AG09319 (cell line): ENCODE measurements at regions not wholly inside any gene's neighbourhood (a gene's known extent, or its start where the extent isn't known, plus 50 kb on each side); places are given as distances from the start of the nearest gene placed in this dataset.

ENCODE experiments used
- DNase-seq: peaks from one replicate; pipeline ENCODE4 v3.0.0-alpha.2; 2010; ENCODE audit warnings: low read depth; ENCODE audit errors: extremely low read depth
- TF ChIP-seq, protein P1 (sequence below): IDR thresholded peaks from 2 replicates; pipeline ENCODE4 v1.5.1; 2011; ENCODE audit warnings: low read depth, mild to moderate bottlenecking, inconsistent platforms, low read length, moderate library complexity

DNA sequence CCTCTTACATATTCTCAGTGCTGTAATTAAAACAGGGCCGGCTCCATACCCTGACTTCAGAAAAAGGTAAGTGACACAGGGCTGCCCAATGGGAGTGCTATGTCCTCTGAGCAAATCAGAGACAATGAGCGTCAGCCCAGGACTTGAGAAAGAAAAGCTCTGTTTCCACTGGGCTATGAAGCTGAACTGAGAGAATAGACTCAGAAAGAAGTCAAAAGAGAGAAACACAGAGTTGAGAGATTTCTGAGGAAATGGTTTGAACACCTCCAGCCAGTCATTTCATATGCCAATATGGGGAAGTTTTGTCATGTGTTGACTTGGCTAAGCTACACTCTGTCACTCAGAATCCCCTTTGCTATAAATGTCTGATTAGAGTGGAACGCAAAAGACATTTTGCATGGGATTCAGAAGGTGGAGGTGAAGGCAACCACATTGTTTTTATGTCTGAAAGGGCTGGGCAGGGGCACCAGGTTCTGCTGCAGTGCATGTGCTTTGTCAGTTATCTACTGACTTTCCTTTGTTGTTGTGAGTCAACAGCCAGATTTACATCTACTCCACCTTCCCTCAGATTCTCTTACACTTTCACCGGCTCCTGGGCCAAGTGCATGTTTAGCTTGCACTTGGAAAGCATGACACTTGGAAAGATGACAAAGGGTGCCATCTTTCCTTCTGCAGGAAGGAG lies 313.3 kb downstream of the DUSP6 start:
- DNase-seq, result no peak
- TF ChIP-seq, protein P1, sequence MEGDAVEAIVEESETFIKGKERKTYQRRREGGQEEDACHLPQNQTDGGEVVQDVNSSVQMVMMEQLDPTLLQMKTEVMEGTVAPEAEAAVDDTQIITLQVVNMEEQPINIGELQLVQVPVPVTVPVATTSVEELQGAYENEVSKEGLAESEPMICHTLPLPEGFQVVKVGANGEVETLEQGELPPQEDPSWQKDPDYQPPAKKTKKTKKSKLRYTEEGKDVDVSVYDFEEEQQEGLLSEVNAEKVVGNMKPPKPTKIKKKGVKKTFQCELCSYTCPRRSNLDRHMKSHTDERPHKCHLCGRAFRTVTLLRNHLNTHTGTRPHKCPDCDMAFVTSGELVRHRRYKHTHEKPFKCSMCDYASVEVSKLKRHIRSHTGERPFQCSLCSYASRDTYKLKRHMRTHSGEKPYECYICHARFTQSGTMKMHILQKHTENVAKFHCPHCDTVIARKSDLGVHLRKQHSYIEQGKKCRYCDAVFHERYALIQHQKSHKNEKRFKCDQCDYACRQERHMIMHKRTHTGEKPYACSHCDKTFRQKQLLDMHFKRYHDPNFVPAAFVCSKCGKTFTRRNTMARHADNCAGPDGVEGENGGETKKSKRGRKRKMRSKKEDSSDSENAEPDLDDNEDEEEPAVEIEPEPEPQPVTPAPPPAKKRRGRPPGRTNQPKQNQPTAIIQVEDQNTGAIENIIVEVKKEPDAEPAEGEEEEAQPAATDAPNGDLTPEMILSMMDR, result no peak

DNA sequence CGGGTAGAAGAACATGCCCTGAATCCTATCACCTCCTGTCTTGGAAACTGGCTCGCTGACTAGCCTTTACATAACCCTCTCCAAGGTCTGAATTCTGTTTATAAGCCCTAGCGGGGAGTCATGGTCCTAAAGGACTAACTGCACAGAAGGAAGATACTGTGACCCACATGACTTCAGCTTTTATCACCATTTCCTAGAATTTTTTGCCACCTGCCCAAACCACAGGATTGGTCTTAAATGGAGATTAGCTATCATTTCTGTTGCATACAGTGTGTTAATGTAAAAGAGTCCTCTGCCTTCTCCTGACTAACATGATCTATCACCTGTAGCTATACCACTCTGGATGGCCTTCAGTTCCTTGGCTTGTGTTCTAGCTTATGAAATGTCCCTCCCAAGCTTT lies 319.2 kb downstream of the DUSP6 start:
- TF ChIP-seq, protein P1, result no peak
- no peak for DNase-seq

DNA sequence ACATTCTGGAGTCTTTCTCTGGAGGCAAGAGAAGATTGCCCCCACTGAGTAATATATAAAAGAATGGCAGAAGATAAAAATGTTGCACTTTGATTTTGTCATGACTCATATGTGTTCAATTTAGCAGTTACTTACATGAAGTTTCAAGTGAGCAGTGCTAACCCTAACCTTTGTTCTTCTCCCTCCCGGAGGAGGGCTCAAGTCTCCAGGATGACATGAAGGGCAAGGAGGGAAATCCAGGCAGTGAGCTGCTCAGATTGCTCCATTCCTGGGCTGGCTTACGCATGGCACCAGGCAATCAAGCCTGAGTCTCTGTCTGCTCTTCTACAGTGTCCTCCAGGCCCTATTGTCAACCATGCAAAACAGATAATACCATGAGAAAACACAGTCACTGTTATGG lies 322.3 kb downstream of the DUSP6 start:
- no peak for DNase-seq

DNA sequence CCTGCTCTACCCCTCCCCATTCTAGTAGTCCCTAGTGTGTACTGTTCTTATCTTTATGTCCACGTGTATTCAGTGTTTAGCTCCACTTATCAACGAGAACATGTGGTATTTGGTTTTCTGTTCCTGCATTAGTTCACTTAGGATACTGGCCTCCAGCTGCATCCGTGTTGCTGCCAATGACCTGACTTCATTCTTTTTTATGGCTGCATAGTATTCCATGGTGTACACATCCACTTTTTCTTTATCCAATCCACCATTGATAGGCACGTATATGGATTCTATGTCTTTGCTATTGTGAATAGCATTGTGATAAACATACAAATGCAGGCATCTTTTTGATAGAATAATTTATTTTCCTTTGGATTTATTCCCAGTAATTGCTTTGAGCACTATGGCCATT lies 327.7 kb downstream of the DUSP6 start:
- TF ChIP-seq, protein P1, result no peak
- DNase-seq, result no peak

More for the DNA sequence above, 322.3 kb downstream of the DUSP6 start:
- TF ChIP-seq, protein P1, result no peak

DNA sequence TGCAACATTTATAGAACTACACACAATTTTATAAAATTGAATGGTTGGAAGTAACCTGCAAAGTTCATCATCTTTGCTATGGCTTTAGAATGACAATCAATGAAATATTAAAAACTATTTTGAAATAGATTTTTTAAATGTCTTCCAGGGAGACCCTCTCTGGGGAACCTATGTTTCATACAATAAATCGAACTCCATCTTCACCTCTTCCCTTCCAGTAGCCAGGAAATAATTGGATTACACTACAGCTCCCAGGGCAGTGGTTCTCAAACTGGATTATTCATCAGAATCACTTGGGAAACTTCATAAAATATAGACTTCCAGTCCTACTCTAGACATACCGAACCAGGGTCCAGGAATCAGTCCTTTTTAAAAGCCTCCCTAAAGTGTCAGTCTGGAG lies 328.4 kb downstream of the DUSP6 start:
- no peak for DNase-seq
- TF ChIP-seq, protein P1, result no peak

DNA sequence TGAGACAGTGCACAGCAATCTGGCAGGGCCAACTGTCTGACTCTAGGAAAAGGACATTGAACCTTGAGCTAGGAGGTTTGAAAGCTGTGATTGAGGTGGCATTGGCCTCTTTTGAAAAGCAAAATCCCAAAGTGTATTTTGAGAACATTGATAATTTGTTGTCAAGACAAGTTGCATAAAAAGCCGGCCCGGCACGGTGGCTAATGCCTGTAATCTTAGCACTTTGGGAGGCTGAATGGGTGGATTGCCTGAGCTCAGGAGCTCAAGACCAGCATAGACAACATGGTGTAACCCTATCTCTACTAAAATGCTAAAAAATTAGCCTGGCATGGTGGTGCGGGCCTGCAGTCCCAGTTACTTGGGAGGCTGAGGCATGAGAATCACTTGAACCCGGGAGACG lies 331.6 kb downstream of the DUSP6 start:
- DNase-seq, result no peak
- TF ChIP-seq, protein P1, result no peak

DNA sequence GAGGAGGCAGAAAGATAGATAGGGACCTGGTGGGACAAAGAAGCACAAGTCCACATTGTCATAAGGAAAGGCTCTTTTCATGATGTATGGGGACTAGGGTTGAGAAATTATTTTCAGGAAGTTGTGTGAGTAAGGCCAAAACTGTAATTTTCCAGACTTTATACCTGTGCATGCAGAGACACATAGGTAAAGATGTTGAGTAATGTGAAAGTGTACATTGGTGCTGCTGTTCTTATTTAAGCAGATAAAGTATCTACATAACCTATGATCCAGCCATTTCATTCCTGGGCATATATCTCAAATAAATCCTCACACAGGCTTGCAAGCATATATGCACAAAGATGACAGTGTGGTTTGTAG lies 332.2 kb downstream of the DUSP6 start:
- TF ChIP-seq, protein P1, result no peak

More for the DNA sequence above, 332.2 kb downstream of the DUSP6 start:
- no peak for DNase-seq
